ENCODE measurements at regions not wholly inside any gene's neighbourhood (a gene's known extent, or its start where the extent isn't known, plus 50 kb on each side); places are given as distances from the start of the nearest gene placed in this dataset.

GRCh38 chr1:17903386-17903785 lies 148.3 kb downstream of the ACTL8 start:
- DNase-seq (ENCODE audit: extremely low read depth, low read depth) = no peak
- no peak for TF ChIP-seq CTCF (IDR thresholded peaks at IDR 0.05; ENCODE audit: low read depth, low read length, missing control alignments)
- no peak overlapping the region for H3K4me3 ChIP-seq (replicated peaks; ENCODE audit: low read depth, low read length)

GRCh38 chr1:17904290-17904689 lies 149.2 kb downstream of the ACTL8 start:
- TF ChIP-seq CTCF (IDR thresholded peaks at IDR 0.05; ENCODE audit: low read depth, low read length, missing control alignments) = no peak
- DNase-seq (ENCODE audit: extremely low read depth, low read depth) = no peak
- H3K4me3 ChIP-seq (replicated peaks; ENCODE audit: low read depth, low read length) = no peak overlapping the region

GRCh38 chr1:17907999-17908398 lies 152.9 kb downstream of the ACTL8 start:
- no peak for DNase-seq (ENCODE audit: extremely low read depth, low read depth)
- TF ChIP-seq CTCF (IDR thresholded peaks at IDR 0.05; ENCODE audit: low read depth, low read length, missing control alignments) = no peak
- no peak overlapping the region for H3K4me3 ChIP-seq (replicated peaks; ENCODE audit: low read depth, low read length)

- DNase-seq (ENCODE audit: extremely low read depth, low read depth) = no peak
- H3K4me3 ChIP-seq (replicated peaks; ENCODE audit: low read depth, low read length) = no peak overlapping the region
- no peak for TF ChIP-seq CTCF (IDR thresholded peaks at IDR 0.05; ENCODE audit: low read depth, low read length, missing control alignments)
Observed at GRCh38 chr1:17908945-17909344, 153.8 kb downstream of the ACTL8 start.

GRCh38 chr1:17909634-17910033 lies 154.5 kb downstream of the ACTL8 start:
- peak; percentile 30 for TF ChIP-seq CTCF (IDR thresholded peaks at IDR 0.05; ENCODE audit: low read depth, low read length, missing control alignments)
- no peak for DNase-seq (ENCODE audit: extremely low read depth, low read depth)

GRCh38 chr1:17911791-17912190 lies 156.7 kb downstream of the ACTL8 start:
- H3K4me3 ChIP-seq (replicated peaks; ENCODE audit: low read depth, low read length) = no peak overlapping the region
- TF ChIP-seq CTCF (IDR thresholded peaks at IDR 0.05; ENCODE audit: low read depth, low read length, missing control alignments) = no peak
- DNase-seq (ENCODE audit: extremely low read depth, low read depth) = no peak

More at GRCh38 chr1:17909634-17910033, 154.5 kb downstream of the ACTL8 start:
- H3K4me3 ChIP-seq (replicated peaks; ENCODE audit: low read depth, low read length) = no peak overlapping the region

- DNase-seq (ENCODE audit: extremely low read depth, low read depth) = no peak
- TF ChIP-seq CTCF (IDR thresholded peaks at IDR 0.05; ENCODE audit: low read depth, low read length, missing control alignments) = no peak
- no peak overlapping the region for H3K4me3 ChIP-seq (replicated peaks; ENCODE audit: low read depth, low read length)
Observed at GRCh38 chr1:17912491-17912890, 157.4 kb downstream of the ACTL8 start.
